ENCODE measurements at regions not wholly inside any gene's neighbourhood (a gene's known extent, or its start where the extent isn't known, plus 50 kb on each side); places are given as distances from the start of the nearest gene placed in this dataset.

DNA sequence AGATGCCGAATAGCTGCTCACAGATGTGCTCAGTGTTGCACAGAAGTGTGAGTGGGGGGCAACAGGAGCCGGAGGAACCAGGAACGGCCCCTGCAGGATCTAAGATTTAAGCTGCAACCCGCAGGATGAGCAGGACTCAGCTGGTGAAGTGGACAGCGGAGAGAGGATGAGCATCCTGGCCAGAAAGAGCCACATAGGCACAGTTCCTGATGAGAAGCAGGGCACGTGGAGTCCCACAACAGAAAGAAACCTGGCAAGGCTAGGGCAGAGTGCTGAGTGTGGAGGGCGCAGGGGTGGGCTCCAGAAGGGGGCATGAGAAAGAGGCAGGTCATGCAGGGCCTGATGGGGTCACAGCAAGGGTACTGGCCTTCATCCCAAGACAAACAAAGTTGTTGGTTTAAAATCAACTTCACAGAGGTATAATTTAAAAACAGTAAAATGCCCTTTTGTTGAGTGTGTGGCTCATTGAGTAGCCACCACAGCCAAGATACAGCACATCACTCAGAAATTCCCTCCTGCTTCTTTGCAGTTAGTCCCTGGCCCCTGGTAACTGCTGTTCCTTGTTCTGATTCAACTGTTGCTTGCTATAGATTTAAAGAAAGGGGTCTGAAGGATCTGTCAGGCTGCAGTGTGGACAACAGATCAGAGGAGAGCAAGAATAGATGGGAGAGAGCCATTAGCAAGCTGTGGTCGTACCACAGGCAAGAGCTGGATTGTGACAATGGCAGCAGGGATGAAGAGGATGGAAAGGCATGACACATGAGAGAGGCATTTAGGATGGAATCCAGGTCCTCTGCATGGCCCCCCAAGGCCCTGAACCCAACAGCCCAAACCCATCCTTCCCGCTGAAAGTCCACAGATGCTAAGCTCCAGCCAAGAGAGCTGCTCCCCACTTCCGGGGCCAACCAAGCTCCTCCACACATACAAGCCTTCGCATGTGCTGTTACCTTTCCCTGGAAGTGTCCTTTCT is 53.1 kb upstream of the OSBPL3 start:
- BruUV-seq (replicated peaks), result no TSS peak
- no peaks in the 10 kb centered on the region for H3K36me3 ChIP-seq (ENCODE audit: control insufficient read depth, insufficient read depth, low read length)
- no peaks in the 10 kb centered on the region for H3K36me3 Mint-ChIP-seq (ENCODE audit: insufficient read depth, unreplicated experiment)
- DNase-seq, result no peak
- H3K27me3 Mint-ChIP-seq (ENCODE audit: insufficient read depth, unreplicated experiment), result no peaks in the 10 kb centered on the region
- TF ChIP-seq, protein P1, sequence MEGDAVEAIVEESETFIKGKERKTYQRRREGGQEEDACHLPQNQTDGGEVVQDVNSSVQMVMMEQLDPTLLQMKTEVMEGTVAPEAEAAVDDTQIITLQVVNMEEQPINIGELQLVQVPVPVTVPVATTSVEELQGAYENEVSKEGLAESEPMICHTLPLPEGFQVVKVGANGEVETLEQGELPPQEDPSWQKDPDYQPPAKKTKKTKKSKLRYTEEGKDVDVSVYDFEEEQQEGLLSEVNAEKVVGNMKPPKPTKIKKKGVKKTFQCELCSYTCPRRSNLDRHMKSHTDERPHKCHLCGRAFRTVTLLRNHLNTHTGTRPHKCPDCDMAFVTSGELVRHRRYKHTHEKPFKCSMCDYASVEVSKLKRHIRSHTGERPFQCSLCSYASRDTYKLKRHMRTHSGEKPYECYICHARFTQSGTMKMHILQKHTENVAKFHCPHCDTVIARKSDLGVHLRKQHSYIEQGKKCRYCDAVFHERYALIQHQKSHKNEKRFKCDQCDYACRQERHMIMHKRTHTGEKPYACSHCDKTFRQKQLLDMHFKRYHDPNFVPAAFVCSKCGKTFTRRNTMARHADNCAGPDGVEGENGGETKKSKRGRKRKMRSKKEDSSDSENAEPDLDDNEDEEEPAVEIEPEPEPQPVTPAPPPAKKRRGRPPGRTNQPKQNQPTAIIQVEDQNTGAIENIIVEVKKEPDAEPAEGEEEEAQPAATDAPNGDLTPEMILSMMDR (IDR thresholded peaks at IDR 0.05; ENCODE audit: insufficient read depth in 1 of 2, low read depth in 1 of 2, low read length in 1 of 2, severe bottlenecking in 1 of 2, unreplicated experiment in 1 of 2), result no peak
- H3K27me3 ChIP-seq (replicated peaks; ENCODE audit: control insufficient read depth, insufficient read depth, low read length), result no peaks in the 10 kb centered on the region
- H3K4me3 ChIP-seq (ENCODE audit: low read depth, low read length), result no peak overlapping the region
- peaks cover 33% of the 10 kb centered on the region for H3K4me1 Mint-ChIP-seq (ENCODE audit: low read depth, unreplicated experiment)
- H3K4me3 Mint-ChIP-seq (ENCODE audit: unreplicated experiment), result no peak overlapping the region
- peaks cover 22% of the 10 kb centered on the region for H3K9me3 Mint-ChIP-seq (ENCODE audit: unreplicated experiment)
- ChIA-PET POLR2A (no interaction called here), CTCF (no interaction called here)
- H3K4me1 ChIP-seq, result peaks cover 19% of the 10 kb centered on the region
- intact Hi-C loops (cut with micrococcal nuclease; ENCODE audit: unreplicated experiment), result no loop called here
- H3K9me3 ChIP-seq, result peaks cover 14% of the 10 kb centered on the region; the same call in 1 of the 2 replicates
- no peak overlapping the region for H3K27ac Mint-ChIP-seq (ENCODE audit: unreplicated experiment)

DNA sequence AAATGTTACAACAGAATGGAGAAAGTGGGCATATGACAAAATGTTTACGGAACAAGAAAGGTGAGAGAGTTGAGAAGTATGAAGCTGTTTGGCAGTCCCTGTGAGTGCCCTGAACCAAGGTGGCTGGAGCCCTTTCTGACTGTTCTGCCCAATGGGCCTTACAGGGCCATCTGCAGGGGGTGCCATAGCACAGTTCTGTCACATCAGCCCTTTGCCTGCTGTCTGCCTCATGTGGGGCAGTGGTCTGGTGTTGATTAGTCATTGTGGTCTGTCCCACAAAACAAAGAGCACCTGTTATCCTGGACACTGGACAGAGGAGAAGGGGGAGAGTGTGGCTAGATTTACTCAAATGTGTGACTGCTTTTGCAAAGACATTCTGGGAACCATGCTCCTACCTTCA is 51.5 kb upstream of the OSBPL3 start:
- CTCF ChIA-PET, result no interaction called here
- Mint-ChIP-seq H3K4me1 (ENCODE audit: low read depth, unreplicated experiment) (peaks cover 44% of the 10 kb centered on the region), H3K9me3 (ENCODE audit: unreplicated experiment) (peaks cover 14% of the 10 kb centered on the region), H3K36me3 (ENCODE audit: insufficient read depth, unreplicated experiment) (no peaks in the 10 kb centered on the region), H3K27ac (ENCODE audit: unreplicated experiment) (no peak overlapping the region), H3K4me3 (ENCODE audit: unreplicated experiment) (no peak overlapping the region), H3K27me3 (ENCODE audit: insufficient read depth, unreplicated experiment) (no peaks in the 10 kb centered on the region)
- no TSS peak for BruUV-seq (replicated peaks)
- Histone ChIP-seq H3K36me3 (ENCODE audit: control insufficient read depth, insufficient read depth, low read length) (no peaks in the 10 kb centered on the region), H3K4me3 (ENCODE audit: low read depth, low read length) (no peak overlapping the region), H3K4me1 (peaks cover 34% of the 10 kb centered on the region), H3K9me3 (peaks cover 13% of the 10 kb centered on the region; the same call in 1 of the 2 replicates), H3K27me3 (replicated peaks; ENCODE audit: control insufficient read depth, insufficient read depth, low read length) (no peaks in the 10 kb centered on the region)
- TF ChIP-seq, protein P1 (IDR thresholded peaks at IDR 0.05; ENCODE audit: insufficient read depth in 1 of 2, low read depth in 1 of 2, low read length in 1 of 2, severe bottlenecking in 1 of 2, unreplicated experiment in 1 of 2), result no peak
- intact Hi-C loops (cut with micrococcal nuclease; ENCODE audit: unreplicated experiment), result no loop called here
- no peak for DNase-seq
- POLR2A ChIA-PET, result no interaction called here

DNA sequence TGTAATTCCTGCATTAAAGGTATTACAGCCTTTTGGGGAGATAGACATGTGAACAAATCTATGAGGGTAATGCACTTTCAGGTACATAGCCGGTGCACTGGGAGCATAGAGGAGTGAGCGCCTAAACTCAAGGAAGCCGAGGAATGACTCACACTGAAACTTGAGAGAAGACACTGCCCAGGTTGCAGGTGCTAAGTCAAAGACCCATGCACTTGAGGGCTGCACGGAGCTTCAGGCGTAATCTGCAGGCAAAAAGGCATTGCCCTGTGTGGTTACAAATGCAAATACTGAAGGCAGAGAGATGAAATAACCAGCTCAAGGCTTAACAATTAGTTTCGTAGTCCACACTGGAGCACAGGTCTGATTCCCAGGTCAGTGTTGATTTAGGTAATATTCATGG is 51.0 kb upstream of the OSBPL3 start:
- ChIA-PET POLR2A (no interaction called here), CTCF (no interaction called here)
- peaks cover 9% of the 10 kb centered on the region; the same call in 1 of the 2 replicates for H3K9me3 ChIP-seq
- H3K36me3 ChIP-seq (ENCODE audit: control insufficient read depth, insufficient read depth, low read length), result no peaks in the 10 kb centered on the region
- no peaks in the 10 kb centered on the region for H3K27me3 Mint-ChIP-seq (ENCODE audit: insufficient read depth, unreplicated experiment)
- DNase-seq, result no peak
- H3K27ac Mint-ChIP-seq (ENCODE audit: unreplicated experiment), result no peak overlapping the region
- intact Hi-C loops (cut with micrococcal nuclease; ENCODE audit: unreplicated experiment), result no loop called here
- peaks cover 10% of the 10 kb centered on the region for H3K9me3 Mint-ChIP-seq (ENCODE audit: unreplicated experiment)
- no peak overlapping the region for H3K4me3 Mint-ChIP-seq (ENCODE audit: unreplicated experiment)
- no peaks in the 10 kb centered on the region for H3K36me3 Mint-ChIP-seq (ENCODE audit: insufficient read depth, unreplicated experiment)
- TF ChIP-seq, protein P1 (IDR thresholded peaks at IDR 0.05; ENCODE audit: insufficient read depth in 1 of 2, low read depth in 1 of 2, low read length in 1 of 2, severe bottlenecking in 1 of 2, unreplicated experiment in 1 of 2), result no peak
- peaks cover 38% of the 10 kb centered on the region for H3K4me1 ChIP-seq
- H3K27me3 ChIP-seq (replicated peaks; ENCODE audit: control insufficient read depth, insufficient read depth, low read length), result no peaks in the 10 kb centered on the region
- H3K4me1 Mint-ChIP-seq (ENCODE audit: low read depth, unreplicated experiment), result peaks cover 48% of the 10 kb centered on the region
- BruUV-seq (replicated peaks), result no TSS peak
- no peak overlapping the region for H3K4me3 ChIP-seq (ENCODE audit: low read depth, low read length)

Data from Caco-2 (cell line).